ENCODE measurements at regions not wholly inside any gene's neighbourhood (a gene's known extent, or its start where the extent isn't known, plus 50 kb on each side); places are given as distances from the start of the nearest gene placed in this dataset.
"Not testable (repeated sequence)": the region's sequence is repeated elsewhere in the genome, so short reads cannot be mapped to it uniquely, and the experiment has no call there.

GRCh38 chr16:29578898-29579297, 72.7 kb upstream of the NPIPB12 start:
- H3K4me2 ChIP-seq (ENCODE audit: low read length); H2AFZ ChIP-seq (ENCODE audit: low read depth, low read length); H3K9ac ChIP-seq (ENCODE audit: low read length); H3K4me1 ChIP-seq (ENCODE audit: low read length); H3K27ac ChIP-seq (ENCODE audit: low read length); H3K4me3 ChIP-seq (ENCODE audit: low read length); H3K36me3 ChIP-seq (replicated peaks; ENCODE audit: low read depth, low read length); H3K27me3 ChIP-seq (ENCODE audit: low read depth, low read length); H3K9me3 ChIP-seq (ENCODE audit: insufficient read depth, low read length): not testable (repeated sequence)
- peaks cover 75% of the 10 kb centered on the region for H3K79me2 ChIP-seq (ENCODE audit: low read length)
- peaks cover 12% of the 10 kb centered on the region for H4K20me1 ChIP-seq (ENCODE audit: insufficient read depth, low read length)

DNA sequence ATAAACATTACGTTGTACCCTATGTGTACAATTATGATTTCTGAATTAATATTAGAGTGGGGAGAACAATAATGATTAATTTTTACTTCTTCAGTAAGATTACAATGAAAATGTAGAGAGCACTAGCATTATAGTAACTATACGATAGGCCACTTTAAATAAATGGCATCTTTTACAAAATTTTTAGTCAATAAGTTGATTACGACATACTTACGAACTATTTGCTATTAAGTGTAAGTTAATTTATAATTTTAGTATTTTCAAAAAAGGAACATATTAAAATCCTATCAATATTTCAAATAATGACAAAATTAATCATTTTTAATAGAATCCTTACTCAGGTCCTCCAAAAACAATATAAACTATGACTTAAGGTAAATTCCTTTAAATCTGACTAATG, 75.6 kb upstream of the NPIPB12 start:
- not testable (repeated sequence) for H3K27ac ChIP-seq (ENCODE audit: low read length)

DNA sequence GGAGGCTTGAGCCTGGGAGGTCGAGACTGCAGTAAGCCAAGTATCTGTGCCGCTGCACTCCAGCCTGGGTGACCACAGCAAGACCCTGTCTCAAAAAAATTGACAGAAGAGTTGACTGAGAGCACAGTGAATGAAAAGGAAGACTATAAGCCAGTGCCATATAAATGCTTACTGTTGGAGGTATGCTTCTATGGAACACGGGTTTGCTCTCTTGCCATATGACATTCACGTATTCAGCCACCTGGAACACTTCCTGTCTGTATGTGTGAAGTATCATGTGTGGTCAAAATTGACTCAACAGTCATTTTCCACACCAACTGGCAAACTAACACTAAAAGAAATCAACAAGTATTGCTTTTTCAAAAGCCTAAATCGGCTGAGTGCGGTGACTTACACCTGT, 71.1 kb upstream of the SPN start:
- not testable (repeated sequence) for H3K4me2 ChIP-seq (ENCODE audit: low read length); H3K9ac ChIP-seq (ENCODE audit: low read length); H3K36me3 ChIP-seq (replicated peaks; ENCODE audit: low read depth, low read length); H3K27ac ChIP-seq (ENCODE audit: low read length); H2AFZ ChIP-seq (ENCODE audit: low read depth, low read length); H3K9me3 ChIP-seq (ENCODE audit: insufficient read depth, low read length); H3K4me3 ChIP-seq (ENCODE audit: low read length); H3K27me3 ChIP-seq (ENCODE audit: low read depth, low read length); H3K4me1 ChIP-seq (ENCODE audit: low read length)
- Histone ChIP-seq H3K79me2 (ENCODE audit: low read length) (peaks cover 82% of the 10 kb centered on the region), H4K20me1 (ENCODE audit: insufficient read depth, low read length) (peaks cover 36% of the 10 kb centered on the region)

More for the DNA sequence above, 75.6 kb upstream of the NPIPB12 start:
- not testable (repeated sequence) for H3K27me3 ChIP-seq (ENCODE audit: low read depth, low read length); H3K4me1 ChIP-seq (ENCODE audit: low read length); H3K36me3 ChIP-seq (replicated peaks; ENCODE audit: low read depth, low read length); H3K4me2 ChIP-seq (ENCODE audit: low read length); H3K9me3 ChIP-seq (ENCODE audit: insufficient read depth, low read length); H3K4me3 ChIP-seq (ENCODE audit: low read length); H2AFZ ChIP-seq (ENCODE audit: low read depth, low read length); H3K9ac ChIP-seq (ENCODE audit: low read length)
- H4K20me1 ChIP-seq (ENCODE audit: insufficient read depth, low read length) = peaks cover 17% of the 10 kb centered on the region
- peaks cover 82% of the 10 kb centered on the region for H3K79me2 ChIP-seq (ENCODE audit: low read length)

- Histone ChIP-seq H3K4me3 (ENCODE audit: low read length) (peak overlapping the region; percentile 84), H4K20me1 (ENCODE audit: insufficient read depth, low read length) (peaks cover 22% of the 10 kb centered on the region), H3K79me2 (ENCODE audit: low read length) (peaks cover 73% of the 10 kb centered on the region), H3K9ac (ENCODE audit: low read length) (peak overlapping the region; percentile 62; the same call in 1 of the 2 replicates), H3K27ac (ENCODE audit: low read length) (peak overlapping the region; percentile 72)
- H3K4me1 ChIP-seq (ENCODE audit: low read length); H3K36me3 ChIP-seq (replicated peaks; ENCODE audit: low read depth, low read length); H3K4me2 ChIP-seq (ENCODE audit: low read length); H3K27me3 ChIP-seq (ENCODE audit: low read depth, low read length); H3K9me3 ChIP-seq (ENCODE audit: insufficient read depth, low read length); H2AFZ ChIP-seq (ENCODE audit: low read depth, low read length): not testable (repeated sequence)
Measured at GRCh38 chr16:29594269-29594925, 68.7 kb upstream of the SPN start.

GRCh38 chr16:29594926-29595838, 67.9 kb upstream of the SPN start:
- Histone ChIP-seq H3K79me2 (ENCODE audit: low read length) (peaks cover 75% of the 10 kb centered on the region), H3K9ac (ENCODE audit: low read length) (peak overlapping the region; percentile 62; the same call in 1 of the 2 replicates), H3K4me3 (ENCODE audit: low read length) (peak overlapping the region; percentile 84), H3K27ac (ENCODE audit: low read length) (peak overlapping the region; percentile 72), H4K20me1 (ENCODE audit: insufficient read depth, low read length) (peaks cover 24% of the 10 kb centered on the region), H3K4me2 (ENCODE audit: low read length) (peak overlapping the region; percentile 70), H3K4me1 (ENCODE audit: low read length) (peaks cover 14% of the 10 kb centered on the region)
- not testable (repeated sequence) for H2AFZ ChIP-seq (ENCODE audit: low read depth, low read length); H3K9me3 ChIP-seq (ENCODE audit: insufficient read depth, low read length); H3K27me3 ChIP-seq (ENCODE audit: low read depth, low read length); H3K36me3 ChIP-seq (replicated peaks; ENCODE audit: low read depth, low read length)

- H3K9ac ChIP-seq (ENCODE audit: low read length); H3K27ac ChIP-seq (ENCODE audit: low read length); H3K27me3 ChIP-seq (ENCODE audit: low read depth, low read length); H3K4me3 ChIP-seq (ENCODE audit: low read length); H3K4me2 ChIP-seq (ENCODE audit: low read length); H3K9me3 ChIP-seq (ENCODE audit: insufficient read depth, low read length); H2AFZ ChIP-seq (ENCODE audit: low read depth, low read length); H3K36me3 ChIP-seq (replicated peaks; ENCODE audit: low read depth, low read length): not testable (repeated sequence)
- peaks cover 29% of the 10 kb centered on the region for H3K4me1 ChIP-seq (ENCODE audit: low read length)
- H4K20me1 ChIP-seq (ENCODE audit: insufficient read depth, low read length) = peaks cover 22% of the 10 kb centered on the region
- peaks cover 75% of the 10 kb centered on the region for H3K79me2 ChIP-seq (ENCODE audit: low read length)
Measured at GRCh38 chr16:29597030-29597429, 66.0 kb upstream of the SPN start.

- not testable (repeated sequence) for H3K36me3 ChIP-seq (replicated peaks; ENCODE audit: low read depth, low read length); H2AFZ ChIP-seq (ENCODE audit: low read depth, low read length); H3K27me3 ChIP-seq (ENCODE audit: low read depth, low read length); H3K9me3 ChIP-seq (ENCODE audit: insufficient read depth, low read length)
- H3K79me2 ChIP-seq (ENCODE audit: low read length) = peaks cover 83% of the 10 kb centered on the region
- H4K20me1 ChIP-seq (ENCODE audit: insufficient read depth, low read length) = peaks cover 31% of the 10 kb centered on the region
- H3K9ac ChIP-seq (ENCODE audit: low read length) = peak overlapping the region; percentile 64
- H3K4me1 ChIP-seq (ENCODE audit: low read length) = peaks cover 39% of the 10 kb centered on the region
- peak overlapping the region; percentile 70 for H3K27ac ChIP-seq (ENCODE audit: low read length)
- H3K4me2 ChIP-seq (ENCODE audit: low read length) = peak overlapping the region; percentile 87
- peak overlapping the region; percentile 73 for H3K4me3 ChIP-seq (ENCODE audit: low read length)
Measured at GRCh38 chr16:29600111-29601000, 62.7 kb upstream of the SPN start.

DNA sequence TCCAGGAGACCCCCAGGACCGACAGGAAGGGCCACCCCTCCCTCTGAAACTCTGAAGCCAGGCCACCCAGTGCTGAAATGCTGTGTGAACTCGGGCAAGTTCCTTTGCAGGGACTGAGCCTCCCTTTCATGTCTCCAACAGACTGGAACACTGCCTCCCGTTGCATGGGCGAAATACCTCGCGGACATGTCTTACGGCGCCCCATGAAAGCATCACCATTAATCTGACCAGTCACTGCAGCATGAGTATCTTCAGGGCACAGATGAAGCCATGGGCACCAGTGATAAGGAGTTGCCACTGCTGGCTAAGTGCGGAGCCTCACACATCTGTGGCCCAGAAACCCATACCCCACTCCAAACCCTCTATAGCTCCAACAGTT, 60.8 kb upstream of the SPN start:
- H3K36me3 ChIP-seq (replicated peaks; ENCODE audit: low read depth, low read length); H3K9ac ChIP-seq (ENCODE audit: low read length); H3K4me3 ChIP-seq (ENCODE audit: low read length); H3K9me3 ChIP-seq (ENCODE audit: insufficient read depth, low read length); H2AFZ ChIP-seq (ENCODE audit: low read depth, low read length); H3K27me3 ChIP-seq (ENCODE audit: low read depth, low read length): not testable (repeated sequence)
- Histone ChIP-seq H3K27ac (ENCODE audit: low read length) (peak overlapping the region; percentile 30), H3K4me1 (ENCODE audit: low read length) (peaks cover 40% of the 10 kb centered on the region), H4K20me1 (ENCODE audit: insufficient read depth, low read length) (peaks cover 41% of the 10 kb centered on the region), H3K4me2 (ENCODE audit: low read length) (peak overlapping the region; percentile 28; the same call in 1 of the 2 replicates), H3K79me2 (ENCODE audit: low read length) (peaks cover 87% of the 10 kb centered on the region)

GRCh38 chr16:29602683-29603088, 60.4 kb upstream of the SPN start:
- H3K27ac ChIP-seq (ENCODE audit: low read length) = not testable (repeated sequence)

More at GRCh38 chr16:29602683-29603088, 60.4 kb upstream of the SPN start:
- not testable (repeated sequence) for H3K9me3 ChIP-seq (ENCODE audit: insufficient read depth, low read length); H3K9ac ChIP-seq (ENCODE audit: low read length); H2AFZ ChIP-seq (ENCODE audit: low read depth, low read length); H3K4me3 ChIP-seq (ENCODE audit: low read length); H3K36me3 ChIP-seq (replicated peaks; ENCODE audit: low read depth, low read length); H3K4me2 ChIP-seq (ENCODE audit: low read length); H3K27me3 ChIP-seq (ENCODE audit: low read depth, low read length)
- Histone ChIP-seq H4K20me1 (ENCODE audit: insufficient read depth, low read length) (peaks cover 45% of the 10 kb centered on the region), H3K4me1 (ENCODE audit: low read length) (peaks cover 45% of the 10 kb centered on the region), H3K79me2 (ENCODE audit: low read length) (peaks cover 89% of the 10 kb centered on the region)

All from OCI-LY3 (cell line).